Calu3 (cell line): ENCODE measurements at regions not wholly inside any gene's neighbourhood (a gene's known extent, or its start where the extent isn't known, plus 50 kb on each side); places are given as distances from the start of the nearest gene placed in this dataset.

Experiments
- BruUV-seq: library from RNA; stranded (reverse); fragments of 400-500 nt; replicated peaks from 2 replicates; lab custom pipeline; 2021; lab: Mats Ljungman, UMichigan
- CTCF ChIA-PET: fragments of 300-600 bp; sonication (Branson Sonifier 250); formaldehyde crosslinking; loops from one replicate; lab custom pipeline; 2022; ENCODE audit warnings: antibody characterized with exemption; lab: Charles Lee
- DNase-seq: peaks from one replicate; pipeline ENCODE4 v3.0.0; 2022
- H3K27ac Mint-ChIP-seq: one replicate; pipeline ENCODE4 v1.8.0; 2022; ENCODE audit warnings: mixed read lengths; ENCODE audit not compliant: unreplicated experiment
- H3K27me3 Mint-ChIP-seq: one replicate; pipeline ENCODE4 v1.8.0; 2022; ENCODE audit warnings: mixed read lengths; ENCODE audit not compliant: unreplicated experiment
- H3K36me3 Mint-ChIP-seq: one replicate; pipeline ENCODE4 v1.8.0; 2022; ENCODE audit warnings: mild to moderate bottlenecking, moderate library complexity, mixed read lengths; ENCODE audit not compliant: insufficient read depth, unreplicated experiment
- H3K4me1 Mint-ChIP-seq: one replicate; pipeline ENCODE4 v1.8.0; 2022; ENCODE audit warnings: mild to moderate bottlenecking, low read depth, mixed read lengths; ENCODE audit not compliant: unreplicated experiment
- H3K4me3 Mint-ChIP-seq: one replicate; pipeline ENCODE4 v1.8.0; 2022; ENCODE audit warnings: mild to moderate bottlenecking, low read depth, moderate library complexity, mixed read lengths; ENCODE audit not compliant: unreplicated experiment
- H3K9me3 Mint-ChIP-seq: one replicate; pipeline ENCODE4 v1.8.0; 2022; ENCODE audit warnings: low read depth, mixed read lengths; ENCODE audit not compliant: unreplicated experiment
- CTCF ChIP-seq: fragments of 200-600 bp; IDR thresholded peaks from one replicate; pipeline ENCODE4 v1.8.0; 2022; ENCODE audit warnings: antibody characterized with exemption; ENCODE audit not compliant: unreplicated experiment
- intact Hi-C: fragments of 100-400 bp; cut with micrococcal nuclease; formaldehyde crosslinking; loops from one replicate; pipeline ENCODE4 v1.10.0; 2022; ENCODE audit not compliant: unreplicated experiment

GRCh38 chr13:74070065-74070464, 64.1 kb downstream of the KLF12 start:
- TF ChIP-seq CTCF: no peak
- no peak overlapping the region for H3K4me3 Mint-ChIP-seq
- H3K36me3 Mint-ChIP-seq: no peaks in the 10 kb centered on the region
- H3K9me3 Mint-ChIP-seq: no peaks in the 10 kb centered on the region
- CTCF ChIA-PET: no interaction called here
- H3K4me1 Mint-ChIP-seq: no peaks in the 10 kb centered on the region
- no peak overlapping the region for H3K27ac Mint-ChIP-seq
- H3K27me3 Mint-ChIP-seq: no peaks in the 10 kb centered on the region
- no peak for DNase-seq
- intact Hi-C loops: no loop called here
- BruUV-seq: no TSS peak

GRCh38 chr13:74068471-74068870, 65.7 kb downstream of the KLF12 start:
- Mint-ChIP-seq H3K9me3 (no peaks in the 10 kb centered on the region), H3K36me3 (no peaks in the 10 kb centered on the region), H3K27ac (no peak overlapping the region), H3K4me1 (no peaks in the 10 kb centered on the region), H3K27me3 (no peaks in the 10 kb centered on the region), H3K4me3 (no peak overlapping the region)
- DNase-seq: no peak
- no peak for TF ChIP-seq CTCF
- intact Hi-C loops: no loop called here
- BruUV-seq: no TSS peak
- CTCF ChIA-PET: interaction anchor here (0.6 kb wide), 1 partner anchor 1990 kb away, joined by 3 read pairs; no protein-coding TSS in a partner anchor

GRCh38 chr13:74067818-74068217, 66.4 kb downstream of the KLF12 start:
- CTCF ChIA-PET: no interaction called here
- no peak for DNase-seq
- BruUV-seq: no TSS peak

GRCh38 chr13:74066937-74067336, 67.3 kb downstream of the KLF12 start:
- no peak for TF ChIP-seq CTCF
- no peak for DNase-seq
- Mint-ChIP-seq H3K4me3 (no peak overlapping the region), H3K9me3 (no peaks in the 10 kb centered on the region), H3K4me1 (no peaks in the 10 kb centered on the region), H3K36me3 (no peaks in the 10 kb centered on the region), H3K27ac (no peak overlapping the region), H3K27me3 (no peaks in the 10 kb centered on the region)
- intact Hi-C loops: no loop called here
- CTCF ChIA-PET: no interaction called here
- BruUV-seq: no TSS peak

More at GRCh38 chr13:74067818-74068217, 66.4 kb downstream of the KLF12 start:
- TF ChIP-seq CTCF: no peak
- H3K9me3 Mint-ChIP-seq: no peaks in the 10 kb centered on the region
- intact Hi-C loops: no loop called here
- no peaks in the 10 kb centered on the region for H3K36me3 Mint-ChIP-seq
- no peaks in the 10 kb centered on the region for H3K4me1 Mint-ChIP-seq
- H3K27me3 Mint-ChIP-seq: no peaks in the 10 kb centered on the region
- H3K27ac Mint-ChIP-seq: no peak overlapping the region
- H3K4me3 Mint-ChIP-seq: no peak overlapping the region
